CD4-positive, alpha-beta T cell treated with Interleukin-6 for 4 hours (primary cell): ENCODE measurements at regions not wholly inside any gene's neighbourhood (a gene's known extent, or its start where the extent isn't known, plus 50 kb on each side); places are given as distances from the start of the nearest gene placed in this dataset.
"Not testable (repeated sequence)": the region's sequence is repeated elsewhere in the genome, so short reads cannot be mapped to it uniquely, and the experiment has no call there.

Experiments used
- DNase-seq: peaks from one replicate; pipeline ENCODE4 v3.0.0-alpha.2; 2020; ENCODE audit warnings: mixed read lengths

- no peak for DNase-seq
Observed at GRCh38 chr4:11111876-11112275, 316.8 kb downstream of the HS3ST1 start.

- DNase-seq = no peak
Observed at GRCh38 chr4:11111370-11111769, 317.3 kb downstream of the HS3ST1 start.

- no peak for DNase-seq
Observed at GRCh38 chr4:11106759-11107158, 321.9 kb downstream of the HS3ST1 start.

DNA sequence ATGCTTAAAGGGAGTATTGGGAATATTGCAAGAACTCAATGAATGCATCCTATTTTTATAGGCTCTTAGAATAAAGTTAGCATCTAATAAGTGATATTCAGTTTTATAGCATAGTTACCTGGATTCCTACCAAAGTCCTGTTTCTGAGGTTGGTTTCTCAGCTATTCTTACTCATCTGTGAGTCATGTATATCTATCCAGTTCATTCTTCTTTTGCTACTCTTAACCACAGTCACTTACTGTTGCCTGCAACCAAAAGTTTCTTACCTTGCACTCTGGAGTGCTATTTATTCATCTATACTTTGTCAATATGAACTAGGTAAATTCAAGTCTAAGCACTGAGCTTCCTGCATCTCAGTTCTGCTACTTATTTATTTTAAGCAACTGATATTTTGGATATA lies 322.5 kb downstream of the HS3ST1 start:
- DNase-seq = no peak

DNA sequence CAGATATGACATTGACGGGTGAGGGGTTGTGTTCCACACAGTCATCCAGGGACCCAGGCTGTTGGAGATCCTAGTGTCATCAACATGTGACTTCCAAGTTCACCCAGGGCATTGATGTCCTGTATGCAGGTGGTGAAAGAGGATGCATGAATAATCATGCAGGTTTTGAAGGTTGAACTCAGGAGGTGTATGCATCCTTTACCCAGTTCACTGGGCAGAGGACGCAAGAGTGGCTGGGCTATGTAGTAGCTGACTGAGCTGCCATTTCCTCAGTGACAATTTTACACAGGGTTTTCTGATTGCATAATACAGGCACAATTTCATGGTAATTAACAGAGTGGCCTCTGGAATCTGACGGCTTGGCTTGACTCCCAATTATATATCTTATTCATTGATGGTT lies 323.0 kb downstream of the HS3ST1 start:
- DNase-seq = no peak

DNA sequence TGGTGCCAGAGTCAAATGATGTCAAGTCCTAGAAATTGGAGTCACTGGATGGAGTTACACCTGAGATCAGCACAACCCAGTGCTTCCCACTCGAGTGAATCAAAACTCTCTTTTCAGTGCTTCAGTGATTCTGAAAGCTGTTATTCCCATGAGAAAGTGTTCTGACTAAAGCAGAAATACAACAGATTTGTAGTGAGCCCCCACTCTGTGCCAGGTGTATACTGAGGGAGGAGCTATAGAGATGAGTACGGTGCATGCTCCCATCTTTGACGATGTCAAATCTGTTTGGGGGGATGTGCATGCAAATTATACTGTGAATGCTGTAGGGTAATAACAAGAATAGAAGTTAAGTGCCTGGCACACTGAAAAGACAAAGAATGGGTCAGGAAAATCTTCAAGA lies 330.2 kb downstream of the HS3ST1 start:
- DNase-seq = no peak

DNA sequence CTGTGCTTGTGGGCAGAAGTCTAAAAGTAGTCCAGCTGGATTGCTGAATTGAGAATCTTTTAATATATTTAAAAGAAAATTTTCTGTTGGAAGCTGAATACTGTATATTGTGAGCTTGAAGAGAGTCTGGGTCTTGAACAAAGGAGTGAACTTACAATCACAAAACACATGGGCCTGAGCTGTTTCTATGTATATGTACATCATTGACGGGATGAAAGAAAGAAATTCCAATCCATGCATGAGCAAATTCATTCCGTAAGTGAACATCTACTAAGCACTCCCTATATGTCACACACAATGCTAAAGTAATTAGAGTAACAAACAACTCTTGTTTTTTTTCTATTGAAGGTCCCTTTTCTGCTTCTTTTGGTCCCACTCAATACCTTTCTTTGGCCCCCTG lies 331.0 kb downstream of the HS3ST1 start:
- no peak for DNase-seq

- no peak for DNase-seq
Observed at GRCh38 chr4:11081006-11081405, 347.7 kb downstream of the HS3ST1 start.

DNA sequence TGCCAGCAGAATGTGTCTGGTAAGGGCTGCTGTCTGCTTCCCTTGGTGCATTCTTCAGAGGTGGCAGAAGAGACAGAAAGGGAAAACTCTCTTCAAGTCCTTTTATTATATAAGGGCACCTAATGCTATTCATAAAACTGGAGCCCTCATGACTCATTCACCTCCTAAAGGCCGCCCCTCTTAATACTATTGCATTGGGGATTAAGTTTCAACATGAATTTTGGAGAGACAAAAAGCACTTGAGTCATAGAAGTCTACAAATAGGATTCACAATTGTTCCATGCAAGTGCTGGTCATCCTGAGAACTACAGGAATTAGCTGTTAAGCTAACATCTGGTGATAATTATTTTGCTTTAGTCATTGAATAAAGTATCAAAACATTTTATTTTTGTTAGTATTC lies 349.5 kb downstream of the HS3ST1 start:
- DNase-seq = no peak

- DNase-seq = no peak
Observed at GRCh38 chr4:11074581-11075241, 354.0 kb downstream of the HS3ST1 start.

DNA sequence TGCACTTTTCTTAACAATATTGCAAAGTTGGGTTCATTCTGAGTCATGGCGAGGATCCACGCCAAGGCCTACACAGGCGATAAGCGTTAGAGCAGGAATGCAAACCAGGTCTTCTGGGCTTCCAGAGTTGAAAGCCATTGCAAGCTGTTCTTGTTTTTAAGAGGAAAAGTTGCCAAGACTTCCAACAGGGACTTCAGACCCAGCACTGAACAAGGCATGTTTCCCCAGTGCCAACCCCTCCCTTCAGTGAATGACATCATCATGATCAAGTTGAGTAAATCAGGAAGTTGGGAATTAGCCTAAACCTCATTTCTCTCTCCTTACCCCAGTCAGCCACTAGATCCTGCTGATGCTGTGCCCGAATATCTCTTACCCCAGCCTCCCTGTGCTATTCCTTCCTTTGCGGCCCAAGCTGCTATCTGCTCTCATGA lies 355.1 kb downstream of the HS3ST1 start:
- DNase-seq = no peak

DNA sequence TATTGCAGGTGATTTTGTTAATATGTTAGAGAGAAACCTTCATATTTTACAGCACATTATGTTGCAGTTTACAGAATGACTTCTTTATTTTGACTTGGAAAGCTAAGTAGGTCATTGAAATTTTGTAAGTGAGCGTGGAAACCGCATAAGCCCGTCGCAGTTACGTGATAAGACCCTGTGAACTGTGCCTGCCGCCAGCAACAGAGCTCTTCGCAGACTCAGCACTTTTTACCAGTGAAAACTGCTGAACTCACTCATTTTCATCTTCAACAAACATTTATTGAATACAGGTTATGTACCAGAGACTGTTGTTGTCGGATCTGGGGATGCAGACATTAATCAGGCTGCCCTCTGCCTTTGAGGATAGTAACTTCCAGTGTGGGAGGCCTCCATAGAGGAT lies 355.7 kb downstream of the HS3ST1 start:
- DNase-seq = no peak

DNA sequence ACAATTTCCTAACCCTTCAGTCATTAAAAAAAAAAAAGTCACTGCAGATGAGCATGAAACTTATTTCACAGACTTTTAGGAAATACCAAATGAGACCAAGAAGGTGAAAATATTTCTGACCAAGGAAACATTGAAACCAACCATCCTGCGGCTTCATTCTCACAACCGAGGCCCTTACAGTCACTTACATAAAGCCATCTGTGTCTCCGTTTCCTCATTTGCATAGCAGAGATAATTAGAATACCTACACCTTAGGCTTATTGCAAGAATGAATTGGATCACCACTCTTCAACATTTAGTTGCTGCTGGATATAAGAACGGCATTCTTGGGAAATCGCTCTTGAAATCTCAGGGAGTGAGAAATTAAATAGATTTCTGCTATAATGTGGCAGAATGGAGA lies 356.2 kb downstream of the HS3ST1 start:
- DNase-seq = no peak

DNA sequence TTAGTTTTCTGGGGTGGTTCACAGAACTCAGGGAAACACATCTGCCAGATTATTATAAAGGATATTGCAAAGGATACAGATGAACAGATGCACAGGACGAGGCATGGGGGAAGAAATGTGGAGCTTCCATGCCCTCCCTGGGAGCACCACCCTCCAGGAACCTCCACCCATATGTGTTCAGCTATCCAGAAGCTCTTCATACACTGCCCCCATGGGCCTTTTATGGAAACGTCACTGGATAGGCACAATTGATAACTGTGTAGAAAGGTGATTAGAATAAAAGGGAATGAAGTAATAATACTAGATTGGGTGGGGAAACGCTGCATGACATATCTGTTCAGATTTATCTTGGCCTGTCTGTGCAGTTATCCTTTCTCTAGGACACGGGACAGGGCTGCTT lies 357.9 kb downstream of the HS3ST1 start:
- DNase-seq = no peak

- DNase-seq = no peak
Observed at GRCh38 chr4:11069581-11070211, 359.0 kb downstream of the HS3ST1 start.

- DNase-seq = no peak
Observed at GRCh38 chr4:11069083-11069482, 359.6 kb downstream of the HS3ST1 start.

DNA sequence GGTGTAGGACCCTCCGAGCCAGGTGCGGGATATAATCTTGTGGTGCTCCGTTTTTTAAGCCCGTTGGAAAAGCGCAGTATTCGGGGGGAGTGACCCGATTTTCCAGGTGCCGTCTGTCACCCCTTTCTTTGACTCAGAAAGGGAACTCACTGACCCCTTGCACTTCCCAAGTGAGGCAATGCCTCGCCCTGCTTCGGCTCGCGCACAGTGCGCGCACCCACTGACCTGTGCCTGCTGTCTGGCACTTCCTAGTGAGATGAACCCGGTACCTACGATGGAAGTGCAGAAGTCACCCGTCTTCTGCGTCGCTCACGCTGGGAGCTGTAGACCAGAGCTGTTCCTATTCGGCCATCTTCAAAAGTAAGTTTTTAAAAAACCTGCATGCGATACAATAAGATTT lies 362.1 kb downstream of the HS3ST1 start:
- not testable (repeated sequence) for DNase-seq

DNA sequence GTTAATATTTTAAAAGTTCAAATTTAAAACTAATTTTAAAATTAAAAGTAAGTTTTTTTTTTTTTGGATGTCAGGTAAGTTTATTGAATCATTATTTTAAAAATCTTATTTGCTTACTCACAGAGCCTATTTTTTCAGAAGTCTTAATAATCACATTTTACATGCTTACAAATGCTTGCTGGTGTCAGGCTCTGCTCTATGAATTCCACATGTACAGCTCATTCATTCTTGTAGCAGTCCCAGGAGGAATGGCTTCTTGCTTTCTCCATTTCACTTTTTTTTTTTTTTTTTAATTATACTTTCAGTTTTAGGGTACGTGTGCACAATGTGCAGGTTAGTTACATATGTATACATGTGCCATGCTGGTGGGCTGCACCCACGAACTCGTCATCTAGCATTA lies 368.1 kb downstream of the HS3ST1 start:
- not testable (repeated sequence) for DNase-seq

GRCh38 chr4:11054937-11055336 lies 370.4 kb upstream of the CLNK start:
- not testable (repeated sequence) for DNase-seq

- DNase-seq = no peak
Observed at GRCh38 chr4:11053601-11054220, 369.1 kb upstream of the CLNK start.

- DNase-seq = no peak
Observed at GRCh38 chr4:11051181-11051580, 366.6 kb upstream of the CLNK start.

- DNase-seq = no peak
Observed at GRCh38 chr4:11050766-11051165, 366.2 kb upstream of the CLNK start.

DNA sequence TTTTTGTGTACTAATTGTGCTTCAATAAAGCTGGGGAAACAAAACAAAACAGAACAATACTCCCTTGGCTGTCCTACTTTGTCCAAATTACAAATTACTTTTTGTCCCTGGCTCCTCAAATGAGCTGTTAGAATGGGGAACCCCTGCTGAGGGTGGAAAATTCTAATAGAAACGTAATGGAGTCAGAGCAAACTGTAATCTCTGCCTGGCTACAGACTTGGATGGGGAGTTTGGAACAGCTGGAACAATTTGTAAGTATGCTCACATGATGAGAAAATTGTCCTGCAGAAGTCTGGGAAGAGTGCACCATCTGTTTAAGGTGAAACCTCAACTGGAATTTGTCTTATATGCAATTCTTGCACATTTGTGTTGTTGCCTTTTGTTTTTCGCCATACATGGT lies 364.4 kb upstream of the CLNK start:
- no peak for DNase-seq

DNA sequence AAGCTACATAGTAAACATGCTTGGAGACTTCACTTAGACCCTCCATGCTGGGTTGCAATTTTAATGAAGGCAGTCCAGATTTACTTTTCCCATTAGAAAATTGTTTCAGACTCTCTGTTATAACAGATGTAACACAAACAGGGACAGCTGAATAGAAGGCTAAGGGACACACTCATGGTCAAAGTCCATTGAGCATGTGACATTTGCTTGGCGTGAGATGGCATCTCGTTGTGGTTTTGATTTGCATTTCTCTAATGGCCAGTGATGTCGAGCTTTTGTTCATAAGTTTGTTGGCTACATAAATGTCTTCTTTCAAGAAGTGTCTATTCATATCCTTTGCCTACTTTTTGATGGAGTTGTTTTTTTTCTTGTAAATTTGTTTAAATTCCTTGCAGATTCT lies 358.2 kb upstream of the CLNK start:
- no peak for DNase-seq
